ENCODE measurements at regions not wholly inside any gene's neighbourhood (a gene's known extent, or its start where the extent isn't known, plus 50 kb on each side); places are given as distances from the start of the nearest gene placed in this dataset.
A peak's percentile ranks its signal among the peaks of the same experiment; 100 is the strongest.

DNA sequence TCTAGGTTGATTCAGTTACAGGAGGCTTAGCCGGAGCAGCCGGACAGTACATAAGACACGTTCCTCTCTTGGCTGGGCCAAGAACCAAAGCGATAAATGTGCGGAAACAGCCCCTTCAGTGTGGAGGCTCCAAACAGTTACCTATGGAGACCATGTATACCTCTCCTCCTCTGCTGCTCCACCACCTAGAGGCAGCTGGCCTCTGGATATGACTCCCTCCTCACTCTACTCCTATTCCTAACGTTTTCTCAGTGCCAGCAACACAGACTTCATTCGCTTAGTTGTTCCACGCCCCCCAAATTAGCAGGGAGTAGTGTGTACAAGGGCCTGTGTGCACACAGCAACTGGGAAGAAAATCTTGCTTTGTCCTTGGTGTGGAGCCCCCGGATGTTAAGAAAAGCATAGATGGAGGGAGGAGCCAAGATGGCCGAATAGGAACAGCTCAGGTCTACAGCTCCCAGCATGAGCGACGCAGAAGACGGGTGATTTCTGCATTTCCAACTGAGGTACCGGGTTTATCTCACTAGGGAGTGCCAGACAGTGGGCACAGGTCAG, 362.3 kb upstream of the KIRREL3 start:
- DNase-seq = no peak

DNA sequence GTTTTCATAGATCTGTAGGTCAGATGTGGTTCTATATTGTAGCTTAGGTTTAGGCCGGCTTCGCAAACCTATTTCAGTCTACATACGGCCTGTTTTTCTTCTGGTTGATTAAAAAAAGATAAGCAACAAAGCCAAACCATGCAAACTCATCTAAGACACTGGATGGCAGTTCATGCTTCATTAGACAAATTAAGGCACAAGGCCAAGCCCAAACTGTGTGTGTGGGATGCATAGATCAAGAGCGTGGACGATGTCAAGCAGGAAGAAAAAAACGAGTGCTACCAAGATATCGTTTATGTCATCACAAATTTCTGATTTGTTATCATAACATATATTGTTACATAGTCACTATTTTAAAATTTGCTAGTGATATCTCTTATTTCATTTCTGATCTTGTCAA, 357.6 kb upstream of the KIRREL3 start:
- no peak for DNase-seq

DNA sequence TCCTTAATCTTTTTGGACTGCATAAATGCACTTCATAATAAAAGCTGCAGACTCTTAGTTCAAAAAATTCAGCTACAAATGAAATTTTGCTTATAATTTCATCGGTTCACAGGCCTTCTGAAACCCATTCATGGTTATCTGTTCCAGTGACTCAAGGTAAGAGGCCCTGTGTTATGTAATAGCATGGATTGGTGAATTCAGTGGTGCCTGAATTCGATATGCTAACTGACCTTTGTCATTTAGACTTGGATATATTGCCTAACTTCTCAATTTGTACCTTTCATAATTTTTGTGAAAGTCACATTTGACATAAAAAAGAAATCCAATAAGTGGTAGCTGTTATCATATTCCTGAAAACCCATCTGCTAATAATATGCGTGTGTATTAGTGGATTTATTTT, 349.9 kb upstream of the KIRREL3 start:
- DNase-seq = no peak

DNA sequence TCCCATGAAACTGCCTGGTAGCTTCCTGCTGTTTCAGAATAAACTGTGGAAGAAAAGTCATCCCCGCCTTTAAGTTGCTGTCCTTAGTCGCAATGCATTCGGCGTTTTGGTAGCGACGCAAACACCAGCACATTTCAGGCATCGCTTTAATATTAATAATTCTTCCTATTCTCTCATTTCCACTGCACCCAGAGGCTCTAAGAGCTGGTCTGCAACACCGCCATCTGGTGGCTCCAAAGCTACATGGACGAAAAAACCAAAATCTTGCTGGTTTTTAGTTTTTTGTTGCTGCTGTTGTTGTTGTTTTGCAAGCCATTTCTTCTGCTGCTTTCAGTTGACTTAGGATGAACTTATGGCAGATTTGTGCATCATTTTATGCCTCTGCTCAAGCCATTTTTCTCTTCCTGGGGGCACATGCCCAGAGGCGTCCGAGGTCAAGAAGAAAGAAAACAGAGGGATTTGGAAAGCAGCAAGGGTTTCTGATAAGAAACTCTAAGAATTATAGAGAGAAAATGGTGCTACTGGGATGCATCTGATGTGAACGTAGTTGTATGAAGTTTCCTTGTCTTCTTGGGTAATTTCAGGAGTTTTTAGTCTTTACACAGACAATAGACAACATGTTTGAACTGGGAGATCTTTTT, 345.4 kb upstream of the KIRREL3 start:
- DNase-seq = peak; percentile 38 to 75 (median 52)

DNA sequence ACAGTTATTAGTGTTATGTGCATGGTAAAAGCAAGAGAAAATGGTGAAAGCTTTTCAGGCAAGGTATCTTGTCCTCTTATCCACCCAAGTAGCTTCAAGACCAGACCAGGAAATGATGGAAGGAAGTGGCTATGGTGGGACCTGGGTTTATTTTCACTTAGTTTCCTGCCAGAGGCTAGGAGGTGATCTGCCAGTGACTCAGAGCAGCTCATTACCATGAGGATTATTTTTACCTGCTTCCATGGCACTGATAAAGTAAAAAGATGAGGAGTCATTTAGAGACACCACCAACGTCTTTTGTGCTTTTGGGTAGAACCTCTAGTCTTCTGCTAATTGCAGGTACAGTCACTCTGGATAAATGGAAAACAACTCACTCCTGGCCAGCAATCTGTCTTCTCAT, 339.9 kb upstream of the KIRREL3 start:
- DNase-seq = no peak

DNA sequence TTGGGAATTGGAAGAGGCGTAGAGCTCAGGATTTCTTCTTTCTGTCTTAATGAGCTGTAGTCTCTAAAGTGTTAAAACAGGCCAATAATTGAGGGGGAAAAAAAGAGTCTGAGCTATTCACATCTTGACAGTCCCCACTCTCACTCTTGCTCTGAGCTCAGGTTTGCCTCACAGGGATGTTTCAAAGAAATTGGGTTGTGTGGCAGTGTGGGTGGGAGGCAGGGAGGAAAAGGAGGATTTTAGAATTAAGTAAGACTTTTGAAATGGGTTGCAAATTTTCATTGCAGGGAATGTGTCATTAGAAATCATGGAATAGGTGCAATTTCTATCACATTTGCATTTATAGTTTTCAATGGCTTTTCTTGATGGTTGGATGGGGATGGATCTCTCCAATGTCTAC, 338.8 kb upstream of the KIRREL3 start:
- DNase-seq = no peak

DNA sequence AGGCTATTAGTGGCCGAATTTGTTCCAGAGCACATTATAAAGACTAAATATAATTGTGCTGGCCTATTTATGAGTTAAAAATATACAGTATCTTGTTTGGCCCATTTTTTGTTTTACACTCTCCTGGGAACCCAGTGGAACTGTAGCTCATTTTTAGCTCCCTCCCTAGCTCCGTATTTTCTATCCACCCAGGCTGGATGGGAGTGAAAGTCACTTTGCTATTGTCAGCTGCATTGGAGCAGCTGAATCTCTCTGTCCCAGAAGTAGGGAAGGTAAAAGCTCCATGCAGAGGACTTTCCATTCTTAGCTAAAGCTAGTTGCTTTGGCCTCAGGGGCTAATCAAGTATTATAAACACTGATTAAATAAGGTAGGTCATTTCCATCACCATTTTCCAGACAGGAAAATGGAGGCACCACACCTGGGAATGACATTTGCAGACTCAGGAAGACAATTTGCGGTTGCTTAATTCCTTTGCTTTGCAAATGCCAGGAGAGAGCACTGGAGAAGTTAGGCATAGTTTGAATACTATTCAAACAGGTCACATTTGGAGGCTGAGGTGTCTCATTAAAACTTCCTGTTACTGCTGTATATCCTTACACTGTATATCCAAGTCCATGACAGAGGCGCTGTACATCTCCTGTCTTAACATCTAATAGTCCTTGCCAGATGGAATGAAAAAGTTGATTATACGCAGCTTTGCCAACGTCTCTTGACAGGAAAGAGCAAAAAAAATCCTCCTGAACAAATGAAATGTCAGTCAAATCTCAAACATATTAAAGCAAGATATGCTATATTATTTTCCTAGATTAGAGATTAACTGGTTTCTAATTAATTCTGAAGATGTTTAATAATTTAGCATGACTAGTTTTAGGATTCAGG, 338.1 kb upstream of the KIRREL3 start:
- DNase-seq = no peak

DNA sequence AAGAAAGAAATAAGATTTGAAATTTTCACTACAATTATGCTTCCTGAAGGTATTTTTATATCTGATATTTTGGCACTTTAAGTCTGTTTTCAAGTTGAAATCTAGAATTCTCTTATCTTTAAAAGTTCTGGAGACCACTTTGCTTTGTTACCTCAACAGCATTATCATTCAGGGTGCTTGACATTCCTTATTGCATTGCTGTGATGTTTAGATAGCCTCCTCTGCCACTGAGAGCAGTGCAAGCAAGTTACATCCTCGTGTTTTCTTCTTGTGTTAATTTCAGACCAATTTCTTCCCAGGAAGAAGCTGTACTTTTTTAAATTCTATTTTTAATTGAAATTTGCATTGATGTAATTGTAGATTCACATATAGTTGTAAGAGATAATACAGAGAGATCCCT, 333.9 kb upstream of the KIRREL3 start:
- no peak for DNase-seq

DNA sequence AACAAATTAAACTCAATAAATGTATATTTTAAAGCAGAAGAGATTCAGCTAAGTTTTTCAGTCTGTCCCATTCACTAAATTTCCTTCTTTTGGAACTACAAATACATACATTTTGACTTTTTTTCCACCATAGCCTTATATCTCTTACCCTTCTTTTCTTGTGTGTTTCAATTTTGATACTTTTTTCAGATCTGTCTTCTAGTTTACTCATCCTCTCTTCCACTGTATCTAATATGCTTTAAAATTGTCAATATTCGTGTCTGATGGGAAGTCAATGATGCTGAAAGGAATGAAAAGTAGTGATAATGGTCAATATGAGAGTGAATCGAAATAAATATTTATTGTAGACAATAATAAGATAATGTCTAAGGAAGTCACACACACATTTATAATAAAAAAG, 332.3 kb upstream of the KIRREL3 start:
- DNase-seq = no peak

DNA sequence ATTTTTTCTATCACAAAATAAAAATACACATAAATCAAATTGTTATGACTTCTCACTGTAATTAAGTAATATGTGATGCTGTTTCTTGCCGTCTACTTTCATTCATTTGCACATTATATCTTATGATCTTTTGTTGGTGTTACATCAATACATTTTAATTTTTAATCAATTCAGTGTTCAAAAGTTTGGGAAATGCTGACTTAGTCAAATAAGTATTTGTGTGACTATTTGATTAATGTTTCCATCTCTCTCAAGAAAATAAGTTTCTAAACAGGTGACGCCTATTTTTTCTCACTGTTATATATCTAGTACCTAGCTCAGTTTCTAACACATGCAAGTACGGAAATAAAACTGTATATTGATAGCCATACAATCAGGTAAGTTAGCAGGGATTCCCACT, 329.5 kb upstream of the KIRREL3 start:
- DNase-seq = no peak

DNA sequence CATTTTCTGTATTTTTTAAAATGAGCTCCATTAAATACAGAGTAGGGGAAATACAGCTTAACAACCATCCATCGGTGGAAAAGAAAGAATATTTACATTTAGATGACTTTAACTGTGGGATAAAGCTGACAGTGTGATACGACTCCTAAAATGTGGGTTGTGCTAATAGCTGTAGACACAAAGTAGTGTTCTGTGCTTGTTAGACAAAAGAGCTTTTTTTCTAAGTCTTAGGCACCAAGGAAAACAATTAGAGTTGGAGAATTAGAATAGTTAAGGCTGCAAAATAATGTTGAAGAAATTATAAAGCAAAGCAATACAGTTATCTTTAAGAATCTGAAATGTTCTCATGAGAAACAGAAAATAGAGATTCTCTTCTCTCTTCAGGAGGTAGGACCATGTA, 307.7 kb upstream of the KIRREL3 start:
- DNase-seq = no peak

DNA sequence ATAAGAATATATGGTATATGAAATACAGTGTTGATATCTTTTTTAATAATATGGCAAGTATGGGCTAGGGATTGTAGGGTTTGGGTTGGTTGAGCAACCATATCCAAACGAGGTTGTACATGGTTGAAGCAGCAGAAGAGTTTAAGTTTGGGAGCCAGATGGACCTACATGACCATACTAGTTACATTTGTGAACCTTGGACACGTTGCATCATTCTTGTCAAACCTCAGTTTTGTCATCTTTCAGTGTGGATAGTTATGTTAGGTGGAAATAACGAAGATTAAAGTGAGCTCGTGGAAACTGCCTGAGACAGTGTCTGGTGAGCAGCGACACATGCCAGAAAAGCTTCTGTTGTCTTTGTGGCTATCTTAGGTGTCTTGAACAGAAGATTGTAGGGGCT, 307.1 kb upstream of the KIRREL3 start:
- no peak for DNase-seq

DNA sequence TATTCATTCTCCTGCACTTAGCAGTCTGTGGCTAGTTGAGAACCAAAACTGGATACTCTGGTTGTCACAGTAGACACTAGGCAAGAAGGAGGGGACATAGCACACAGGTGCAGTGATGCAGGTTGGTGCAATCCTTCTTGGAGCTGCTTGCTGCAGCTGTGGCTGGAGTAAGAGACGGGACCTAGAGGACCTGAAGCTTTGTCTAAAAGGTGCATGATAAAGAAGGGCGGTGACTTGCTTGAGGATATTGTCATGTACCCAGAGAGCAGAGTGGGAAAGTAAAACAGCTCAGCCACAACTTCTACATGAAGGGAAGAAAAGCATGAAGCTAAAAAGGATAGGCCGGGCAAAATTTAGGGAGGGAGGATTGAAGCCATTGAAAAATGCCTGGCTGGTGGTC, 304.1 kb upstream of the KIRREL3 start:
- no peak for DNase-seq

DNA sequence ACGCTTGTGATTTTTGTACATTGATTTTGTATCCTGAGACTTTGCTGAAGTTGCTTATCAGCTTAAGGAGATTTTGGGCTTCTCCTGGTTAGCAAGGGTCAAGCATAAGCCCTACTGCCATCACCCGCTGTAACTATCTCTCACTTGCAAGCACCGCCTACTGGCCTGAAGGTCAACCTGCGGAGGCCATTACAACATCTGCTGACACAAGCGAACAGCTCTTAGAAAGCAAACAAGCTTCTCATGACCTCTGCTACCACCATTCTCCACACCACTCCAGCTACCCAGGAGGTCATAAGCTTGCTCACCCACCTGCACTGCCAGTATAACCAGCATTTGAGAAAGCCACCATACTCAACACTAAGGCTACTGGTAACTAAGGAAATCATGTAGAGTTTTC, 288.4 kb upstream of the KIRREL3 start:
- no peak for DNase-seq

DNA sequence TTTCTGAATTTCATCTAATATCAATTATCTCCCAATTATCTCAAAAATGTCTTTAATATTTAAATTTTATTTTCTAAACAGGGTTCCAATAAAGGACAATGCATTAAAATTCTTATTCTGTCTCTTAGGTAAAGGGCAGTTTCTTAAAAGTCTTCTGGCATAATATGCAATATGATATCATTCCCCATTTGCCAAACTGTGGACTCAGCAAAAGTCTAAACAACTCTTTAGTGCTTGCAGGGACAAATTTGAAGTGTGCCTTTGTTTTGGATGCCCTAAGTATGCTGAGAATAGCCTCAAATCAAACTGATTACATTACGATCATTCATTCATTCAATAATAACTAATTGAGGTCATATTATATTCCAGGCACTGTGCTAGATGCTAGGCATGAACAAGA, 281.0 kb upstream of the KIRREL3 start:
- no peak for DNase-seq

DNA sequence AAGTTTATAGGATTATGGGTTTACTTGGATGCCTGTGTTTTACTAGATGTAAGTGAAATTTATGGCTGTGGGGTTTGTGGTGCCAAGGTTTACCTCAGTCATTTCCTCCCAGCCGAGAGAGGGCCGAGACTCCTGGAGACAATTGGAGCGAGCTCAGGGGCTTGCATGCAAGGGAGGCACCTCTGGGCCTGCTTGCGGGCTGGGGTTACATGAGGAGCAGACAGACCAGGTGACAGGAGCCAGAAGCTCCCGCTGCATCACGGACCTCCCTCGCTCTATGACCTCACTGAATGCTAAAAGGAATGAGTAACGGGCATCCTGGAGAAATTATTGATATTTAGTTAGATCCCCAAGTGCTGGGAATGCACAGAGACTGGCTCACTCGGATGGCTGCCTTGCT, 275.2 kb upstream of the KIRREL3 start:
- DNase-seq = no peak

DNA sequence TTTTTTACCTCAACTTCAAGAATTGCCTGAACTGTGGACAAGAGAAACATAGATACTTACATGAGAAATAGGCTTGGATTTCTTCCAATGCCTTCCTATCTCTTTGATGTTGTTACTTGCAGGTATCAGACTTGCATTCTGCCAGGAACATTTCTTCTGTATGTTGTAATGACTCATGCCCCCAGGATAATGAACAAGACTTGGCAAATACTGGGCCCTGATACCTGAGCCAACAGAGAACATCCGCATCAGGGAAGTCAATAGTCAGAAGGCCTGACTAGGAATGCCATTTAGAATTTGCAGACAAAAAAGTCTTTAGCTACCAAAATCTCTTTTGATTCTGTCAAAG, 273.7 kb upstream of the KIRREL3 start:
- DNase-seq = no peak

DNA sequence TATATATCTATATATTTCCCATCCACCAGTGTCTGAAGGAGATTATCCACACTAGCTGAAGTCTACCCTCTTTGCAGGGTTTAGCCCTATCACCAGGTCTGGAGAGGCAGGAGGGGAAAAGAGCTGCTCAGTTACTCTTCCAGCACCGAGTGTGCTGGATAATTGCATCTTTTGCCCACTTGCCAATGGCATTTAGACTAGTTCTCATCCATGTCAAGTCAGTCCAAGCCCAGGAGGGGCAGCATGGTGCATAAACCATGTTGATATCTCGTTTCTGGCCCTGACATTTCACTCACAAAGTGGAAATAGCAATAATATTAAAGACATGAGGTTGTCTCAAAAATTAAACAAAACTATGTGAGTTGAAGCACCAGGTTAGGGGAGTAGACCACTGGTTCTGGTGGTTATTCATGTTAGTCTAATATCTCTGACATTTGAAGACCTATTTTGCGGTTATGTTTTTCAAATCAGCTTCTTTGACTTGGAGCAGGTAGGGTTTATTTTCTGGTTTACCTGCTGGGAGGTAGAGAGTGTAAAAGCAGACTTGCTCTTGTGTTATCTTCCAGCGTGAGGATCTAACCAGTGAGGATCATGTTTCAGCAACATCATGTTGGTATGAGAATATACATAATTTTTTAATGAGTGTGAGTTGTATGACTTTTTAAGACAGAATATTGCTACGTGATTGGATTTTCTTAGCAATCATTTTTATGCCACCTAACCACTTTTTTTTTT, 273.2 kb upstream of the KIRREL3 start:
- no peak for DNase-seq

DNA sequence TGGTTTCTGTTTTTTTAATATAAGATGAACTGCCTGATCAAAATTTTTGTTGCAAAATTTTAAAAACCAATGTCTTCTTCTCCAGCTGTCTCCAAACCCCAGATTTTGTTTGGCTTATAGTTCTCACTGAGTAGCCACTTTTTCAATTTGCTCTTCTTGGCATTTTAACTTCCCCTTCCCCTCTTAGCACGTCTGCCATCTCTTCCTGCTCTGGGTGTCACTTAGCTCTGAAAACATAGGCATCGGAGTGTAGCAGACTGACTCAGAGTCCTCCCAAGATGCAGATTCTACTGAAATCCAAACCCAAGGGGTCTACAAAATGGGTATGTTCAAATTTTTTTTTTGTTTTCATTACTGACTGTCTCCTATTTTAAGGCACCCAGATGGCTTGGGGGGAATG, 270.3 kb upstream of the KIRREL3 start:
- no peak for DNase-seq

DNA sequence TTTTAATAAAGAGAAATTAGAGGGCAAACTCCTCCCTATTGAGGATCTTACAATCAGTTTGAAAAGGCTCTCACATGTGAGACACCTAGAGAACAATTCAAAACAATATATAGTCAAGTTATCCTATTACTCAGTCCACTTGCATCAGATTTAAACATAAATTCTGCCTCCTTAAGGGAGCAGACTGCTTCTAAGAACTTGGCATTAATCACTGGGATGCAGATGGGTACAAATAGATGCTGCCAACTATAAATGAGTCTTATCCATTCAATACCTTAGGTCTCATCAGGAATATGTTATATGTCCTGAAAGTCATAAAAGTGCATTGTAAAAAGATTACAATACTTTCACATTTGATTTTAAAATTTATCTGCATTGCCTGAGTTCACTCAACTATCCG, 269.3 kb upstream of the KIRREL3 start:
- no peak for DNase-seq

DNA sequence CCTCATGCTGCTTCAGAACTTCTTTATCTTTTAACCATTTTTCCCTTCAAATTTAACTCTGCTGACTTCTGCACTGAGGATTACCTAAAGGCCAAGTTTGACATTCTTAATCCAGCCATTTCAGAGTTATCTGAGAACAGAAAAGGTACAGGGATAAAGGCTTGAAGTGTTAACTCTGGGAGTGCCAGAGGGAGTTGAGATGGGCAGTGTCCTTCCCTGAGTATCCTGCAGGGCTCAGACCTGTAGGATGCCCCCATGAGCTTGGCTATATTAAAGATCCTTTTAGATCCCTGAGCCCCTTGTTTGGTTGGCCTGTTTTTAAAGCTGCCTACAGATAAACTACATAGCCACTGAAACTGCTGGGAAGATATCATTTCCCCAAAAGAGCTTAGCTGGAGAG, 268.4 kb upstream of the KIRREL3 start:
- DNase-seq = no peak

DNA sequence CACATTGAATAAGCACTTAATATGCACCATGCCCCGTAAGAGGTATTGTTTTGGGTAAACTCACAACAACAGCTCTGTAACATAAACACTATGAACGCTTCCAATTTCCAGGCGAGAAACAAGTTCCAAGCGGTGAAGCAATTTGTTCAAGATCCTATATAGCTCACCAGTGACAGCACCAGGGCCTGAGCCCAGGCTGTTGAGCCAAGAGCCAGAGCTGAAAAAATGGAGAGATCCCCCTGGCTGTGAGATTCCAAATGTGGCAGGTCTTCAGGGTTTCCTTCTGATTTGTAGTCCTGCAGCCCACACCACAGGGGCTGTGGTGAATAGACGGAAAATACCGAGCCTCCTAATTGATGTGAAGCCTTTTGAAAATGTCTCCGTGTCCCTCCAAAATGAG, 268.0 kb upstream of the KIRREL3 start:
- DNase-seq = no peak

DNA sequence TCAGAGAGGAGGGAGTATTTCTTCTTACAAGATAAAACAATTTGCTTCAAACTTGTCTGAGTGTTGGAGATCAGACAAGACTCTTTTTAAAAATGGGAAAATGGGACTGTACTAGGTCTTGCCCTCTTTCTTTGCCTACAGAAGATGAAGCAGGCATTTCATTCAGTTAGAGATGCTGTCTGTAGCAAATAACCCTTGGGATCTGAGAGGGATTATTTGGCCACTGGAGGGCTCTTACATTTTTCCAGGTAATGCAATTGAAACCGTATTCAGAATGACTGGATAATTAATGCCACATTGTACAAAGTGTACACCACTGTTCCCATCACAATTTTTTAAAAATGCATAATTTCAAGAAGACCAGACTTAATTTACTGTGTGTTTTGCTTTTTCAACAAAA, 258.5 kb upstream of the KIRREL3 start:
- peak in 2 of 3 experiments; percentile 17 to 24 for DNase-seq

DNA sequence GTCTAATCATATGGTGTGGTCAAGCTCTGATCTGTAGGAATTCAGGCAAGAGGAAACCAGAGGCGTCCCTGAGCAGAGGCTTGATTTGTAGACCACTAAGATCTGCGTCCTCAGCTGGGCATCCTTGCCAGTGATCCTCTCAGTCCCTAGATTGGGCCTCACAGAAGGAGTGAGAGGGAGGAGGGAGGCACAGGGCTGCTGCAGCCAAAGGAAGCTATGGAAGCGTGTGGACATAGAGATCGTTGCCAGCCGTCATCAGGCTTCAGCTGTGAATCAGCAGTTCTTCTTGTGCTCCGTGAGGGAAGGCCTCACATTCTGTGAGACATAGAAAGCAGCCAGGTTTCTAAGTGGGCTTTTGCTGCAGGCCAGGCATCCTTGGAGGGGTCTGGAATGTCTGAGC, 254.6 kb upstream of the KIRREL3 start:
- DNase-seq = no peak
